Stimulated activated CD4-positive, alpha-beta T cell treated with anti-CD3 and anti-CD28 coated beads, TNF-alpha, amount 100 ng/mL, for 1 hour (primary cell): ENCODE measurements at regions not wholly inside any gene's neighbourhood (a gene's known extent, or its start where the extent isn't known, plus 50 kb on each side); places are given as distances from the start of the nearest gene placed in this dataset.
"Not testable (repeated sequence)": the region's sequence is repeated elsewhere in the genome, so short reads cannot be mapped to it uniquely, and the experiment has no call there.

Experiments used
- DNase-seq, 3 donors: peaks; one replicate each; pipeline ENCODE4 v3.0.0-alpha.2; 2020; ENCODE audit warnings: low read depth in 3 of 3, low spot score in 1 of 3

DNA sequence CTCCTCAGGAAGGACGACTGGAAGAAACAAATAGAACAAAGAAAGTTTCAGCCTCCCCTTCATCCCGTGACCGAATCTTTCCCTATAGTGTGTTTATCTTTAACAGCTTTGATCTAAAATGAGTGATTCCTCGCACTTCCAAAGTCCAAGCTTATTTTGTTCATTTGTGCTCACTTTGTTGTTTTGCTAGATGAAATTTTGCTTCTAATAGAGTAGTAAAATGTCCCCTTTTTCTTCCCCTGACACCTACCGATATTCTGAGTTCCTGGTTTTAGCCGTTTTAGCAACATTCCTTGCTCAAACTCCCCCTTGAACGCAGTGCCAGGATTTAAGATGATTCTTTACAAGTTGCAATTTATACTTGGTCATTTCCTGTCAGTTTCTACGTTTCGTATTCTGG is 204.2 kb downstream of the FGF9 start:
- DNase-seq: no peak

DNA sequence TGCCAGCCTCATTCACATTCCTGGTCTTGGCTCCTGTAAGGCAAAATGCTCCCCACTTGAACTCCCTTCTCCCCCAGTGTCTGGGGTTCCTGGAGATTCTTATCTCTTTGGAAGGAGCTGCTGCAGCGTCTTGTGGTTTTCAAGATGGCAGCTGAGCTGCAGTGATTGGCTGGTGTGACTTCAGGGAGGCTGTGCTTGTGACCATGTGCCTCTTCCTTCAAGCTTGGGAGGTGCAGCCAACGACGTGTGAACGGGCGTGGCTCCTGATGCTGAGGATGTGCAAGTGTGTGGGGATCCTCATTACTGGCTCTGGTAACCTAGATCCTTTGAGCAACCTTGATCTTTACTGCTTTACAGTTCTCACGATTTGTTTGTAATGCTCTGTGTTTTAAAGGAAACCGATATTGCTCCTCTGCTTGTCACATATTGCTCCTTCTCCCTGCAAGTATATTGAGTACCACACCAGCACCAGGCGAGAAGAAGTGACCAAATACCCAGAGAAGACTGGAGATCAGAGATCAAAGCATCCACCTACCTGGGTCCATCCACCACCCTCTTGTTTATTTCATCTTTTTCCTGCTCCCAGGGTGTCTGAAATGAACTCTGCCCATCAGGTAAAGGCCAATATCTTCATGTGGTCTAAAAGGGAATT is 208.5 kb downstream of the FGF9 start:
- no peak for DNase-seq

DNA sequence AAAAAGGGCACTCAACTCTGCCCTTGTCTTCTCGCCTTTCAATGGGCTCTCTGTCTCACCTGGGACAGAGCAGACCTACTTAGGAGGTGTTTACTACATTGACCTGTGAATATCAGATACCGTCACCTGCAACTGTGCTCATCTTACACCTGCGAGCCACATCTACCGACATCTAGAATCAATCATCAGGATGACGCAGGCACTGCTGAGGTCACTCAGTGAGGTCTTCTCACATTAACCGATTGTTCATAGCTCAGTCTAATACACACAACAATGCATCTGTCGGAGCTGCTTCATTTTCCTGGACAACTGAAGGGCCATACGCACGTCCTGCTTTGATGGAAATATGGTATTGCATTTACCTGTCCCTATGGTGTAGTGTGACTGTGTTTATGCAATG is 211.9 kb downstream of the FGF9 start:
- DNase-seq: no peak

GRCh38 chr13:21883713-21884112 is 212.8 kb downstream of the FGF9 start:
- DNase-seq: no peak

- DNase-seq: no peak
These were observed 213.5 kb downstream of the FGF9 start for GRCh38 chr13:21884299-21884909.

DNA sequence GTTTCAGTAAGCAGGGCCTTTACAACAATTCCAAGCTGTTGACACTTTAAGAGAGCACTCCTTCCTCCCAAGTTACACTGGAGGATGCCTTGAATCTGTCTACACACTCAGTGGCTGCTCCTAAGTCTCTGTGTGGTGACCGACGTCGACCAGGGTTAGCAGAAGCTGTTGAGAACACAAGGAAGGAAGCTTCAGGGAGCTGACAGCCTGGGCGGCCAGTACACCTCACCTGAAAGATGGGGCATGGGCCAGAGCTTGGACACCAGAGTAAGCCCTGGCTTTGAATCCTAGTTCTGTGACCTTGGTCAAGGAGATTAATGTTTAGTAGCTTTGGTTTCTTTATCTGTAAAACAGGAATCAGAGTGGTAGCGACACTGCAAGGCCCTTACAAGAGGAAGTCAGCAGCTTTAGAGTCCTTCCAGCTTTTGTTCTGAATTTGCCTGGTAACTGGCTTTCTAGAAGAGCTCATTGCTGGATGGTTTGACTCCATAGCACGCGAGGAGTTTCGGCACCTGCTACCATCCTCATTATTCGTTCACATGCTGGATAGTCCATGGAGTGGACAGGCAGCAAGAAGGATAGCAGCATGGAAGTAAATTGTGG is 214.2 kb downstream of the FGF9 start:
- DNase-seq: no peak

GRCh38 chr13:21885714-21886224 is 214.9 kb downstream of the FGF9 start:
- DNase-seq: no peak

- DNase-seq: no peak
These were observed 218.8 kb downstream of the FGF9 start for GRCh38 chr13:21889651-21890050.

GRCh38 chr13:21890220-21890619 is 219.3 kb downstream of the FGF9 start:
- DNase-seq: not testable (repeated sequence)

DNA sequence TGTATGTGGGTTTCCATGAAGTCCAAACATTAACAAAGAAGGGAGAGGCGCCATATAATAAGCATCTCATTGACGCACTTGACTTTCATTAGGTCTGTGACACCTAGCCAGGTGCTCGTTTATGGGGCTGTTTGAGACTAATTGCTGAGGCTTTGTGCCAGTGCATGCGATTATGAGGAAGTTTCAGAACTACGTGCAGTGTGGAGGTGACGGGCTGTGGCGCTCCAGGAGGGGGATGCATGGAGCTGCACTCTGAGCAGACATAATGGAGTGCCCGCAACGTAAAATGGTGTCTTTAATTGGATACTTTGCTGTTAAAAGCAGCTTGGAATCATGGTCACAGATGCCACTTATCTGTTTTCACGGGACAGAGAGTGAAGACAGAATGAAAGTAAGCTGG is 223.2 kb downstream of the FGF9 start:
- no peak for DNase-seq

GRCh38 chr13:21894703-21895699 is 224.1 kb downstream of the FGF9 start:
- DNase-seq: no peak

GRCh38 chr13:21895779-21896178 is 224.9 kb downstream of the FGF9 start:
- no peak for DNase-seq

DNA sequence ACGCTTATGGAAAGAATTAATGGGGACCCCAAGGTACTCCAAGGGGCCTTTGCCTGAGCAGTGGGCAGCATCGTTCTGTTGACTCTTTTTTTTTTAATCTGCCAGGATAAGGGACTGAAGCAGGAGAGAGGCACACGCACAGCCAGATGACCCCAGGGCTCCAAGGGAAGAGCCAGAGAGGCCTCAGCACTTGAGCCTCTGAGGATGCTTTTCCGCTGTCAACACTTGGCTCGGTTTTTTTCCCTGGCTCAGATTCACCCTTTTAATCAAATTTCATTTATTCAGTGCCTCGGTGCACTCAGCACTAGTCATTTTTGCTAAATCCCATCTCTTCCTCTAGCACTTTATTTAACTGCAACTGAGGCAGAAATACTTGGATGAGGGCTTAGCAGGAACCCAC is 226.3 kb downstream of the FGF9 start:
- DNase-seq: no peak

DNA sequence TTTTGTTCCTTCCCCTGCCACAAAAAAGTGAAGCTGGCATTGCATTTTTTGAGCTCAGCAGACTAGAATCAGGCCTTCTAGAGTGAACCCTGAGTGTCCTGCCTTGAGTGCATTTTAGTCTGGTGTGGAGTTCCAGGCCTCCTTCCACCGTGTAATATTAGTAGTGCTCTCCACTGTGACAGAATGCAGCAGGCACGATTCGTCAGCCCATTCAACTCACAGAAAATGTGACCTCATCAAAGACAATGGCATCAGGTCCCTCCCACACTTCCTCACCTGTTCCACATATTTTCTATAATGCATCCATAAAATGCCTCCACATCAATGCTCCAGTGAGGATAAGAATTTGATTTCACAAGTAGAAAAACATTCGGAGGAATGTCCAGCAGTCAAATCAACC is 227.6 kb downstream of the FGF9 start:
- DNase-seq: no peak

DNA sequence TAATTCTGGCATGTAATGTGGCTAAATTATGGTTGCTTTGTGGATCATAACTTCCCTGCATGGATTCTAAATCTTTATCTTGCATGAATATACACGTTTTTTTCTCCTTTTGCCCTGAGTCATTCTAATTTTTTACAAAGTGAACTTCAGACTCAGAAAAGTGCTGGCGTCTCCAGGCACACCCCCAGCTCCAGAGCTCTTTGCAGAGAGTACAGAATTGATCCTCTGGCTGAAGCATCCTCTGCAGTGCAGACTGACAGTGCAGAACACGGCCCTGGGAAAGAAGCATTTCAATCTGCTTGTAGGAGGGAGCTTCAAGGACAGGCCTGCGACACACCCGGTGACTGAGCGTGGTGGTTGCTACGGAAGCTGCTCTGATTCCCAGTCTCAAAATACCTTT is 228.1 kb downstream of the FGF9 start:
- no peak for DNase-seq

DNA sequence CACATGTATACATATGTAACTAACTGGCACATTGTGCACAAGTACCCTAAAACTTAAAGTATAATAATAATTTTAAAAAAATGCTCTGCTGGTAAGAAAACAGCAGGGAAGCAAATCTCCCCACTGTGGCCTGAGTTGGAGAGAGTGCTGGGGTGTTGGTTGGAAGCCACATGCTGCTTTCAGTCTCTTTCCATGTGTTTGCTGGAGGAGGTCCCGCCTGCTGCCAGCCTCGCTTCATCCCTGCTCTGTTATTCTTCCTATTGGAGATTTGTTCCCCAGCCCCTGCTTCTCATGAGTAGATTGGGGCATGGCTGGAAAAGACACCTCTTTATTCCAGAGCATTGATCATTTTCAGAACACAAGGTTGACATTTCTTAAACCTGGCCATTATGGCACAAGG is 230.5 kb downstream of the FGF9 start:
- DNase-seq: no peak

DNA sequence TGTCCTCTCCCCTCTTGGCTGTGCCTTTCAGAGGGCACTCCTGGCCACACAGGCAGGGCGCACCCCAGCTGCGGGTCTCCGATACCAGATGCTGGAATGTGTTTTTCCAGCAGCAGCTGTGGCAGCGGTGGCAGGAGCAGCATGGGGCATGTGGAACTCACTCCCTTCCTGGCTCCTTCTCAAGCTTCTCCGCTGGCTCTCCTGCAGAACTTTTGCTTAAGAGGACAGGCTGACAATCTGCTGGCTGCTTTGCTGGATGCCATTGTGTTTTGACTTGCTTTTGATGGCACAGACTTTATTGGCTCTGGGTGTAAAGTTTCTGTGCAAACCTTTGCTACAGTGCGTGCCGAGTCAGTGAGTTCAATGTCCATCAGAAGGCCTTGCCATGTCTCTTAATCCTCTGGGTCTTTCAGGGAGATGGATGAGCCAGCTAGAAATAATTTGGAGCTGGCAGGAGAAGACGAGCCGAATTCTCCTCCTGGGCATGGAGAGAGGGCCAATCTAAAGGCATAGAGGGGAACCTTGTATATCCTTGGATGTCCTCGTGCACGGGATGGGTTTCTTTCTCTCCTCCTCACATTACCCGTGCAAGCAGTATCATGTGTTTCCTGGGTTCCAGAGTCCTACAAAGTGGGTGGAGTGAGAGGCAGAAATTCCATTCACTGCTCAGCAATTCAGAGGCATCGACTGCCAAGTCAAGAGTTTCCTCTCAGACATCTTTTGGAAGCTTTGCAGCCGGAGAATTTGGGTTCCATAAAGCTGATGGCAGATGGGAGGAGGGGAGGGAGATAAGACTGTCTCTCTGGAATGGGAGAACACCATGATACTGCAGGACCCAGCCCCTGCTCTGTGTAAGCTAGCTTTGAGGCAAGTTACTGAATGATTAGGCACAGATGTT is 231.2 kb downstream of the FGF9 start:
- DNase-seq: no peak

GRCh38 chr13:21902709-21903098 is 231.8 kb downstream of the FGF9 start:
- no peak for DNase-seq

DNA sequence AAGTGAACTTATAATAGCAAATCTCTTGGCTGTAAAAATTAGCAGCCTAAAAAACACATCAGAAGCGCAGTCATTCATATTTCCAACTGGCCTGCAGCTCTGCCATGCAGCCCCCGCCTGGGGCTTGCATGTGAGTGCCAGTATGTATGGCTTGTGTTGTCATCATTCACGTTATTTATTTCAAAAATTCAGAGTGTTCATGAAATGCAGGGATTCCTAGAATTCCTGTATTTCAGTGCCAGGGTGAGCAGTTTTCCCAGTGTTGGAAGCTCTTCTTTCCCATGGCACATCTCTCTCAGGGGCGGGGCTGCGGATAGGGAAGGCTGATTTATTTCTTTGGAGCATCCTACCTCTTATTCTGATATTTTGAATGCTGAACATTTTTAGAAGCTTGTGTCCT is 234.6 kb downstream of the FGF9 start:
- no peak for DNase-seq

DNA sequence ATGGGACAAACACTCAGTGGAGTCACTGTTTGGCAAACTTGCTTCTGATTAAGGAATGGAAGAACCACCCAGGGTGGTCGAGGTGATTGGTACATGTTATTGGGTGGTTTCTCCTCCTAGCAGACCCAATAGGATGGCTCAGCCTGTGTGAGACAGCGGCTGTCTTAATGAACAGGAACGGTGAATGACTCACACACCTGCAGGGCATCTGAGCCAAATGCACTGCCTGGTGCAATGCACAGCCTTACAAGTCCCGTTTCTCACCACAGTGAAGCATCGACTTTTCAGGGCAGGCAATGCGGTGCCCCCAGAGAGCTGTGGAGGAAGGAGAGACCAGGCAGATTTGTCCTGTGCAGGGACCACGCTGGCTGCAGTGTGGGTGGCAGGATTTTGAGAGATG is 238.5 kb downstream of the FGF9 start:
- DNase-seq: no peak
